ENCODE measurements at regions not wholly inside any gene's neighbourhood (a gene's known extent, or its start where the extent isn't known, plus 50 kb on each side); places are given as distances from the start of the nearest gene placed in this dataset.
A peak's percentile ranks its signal among the peaks of the same experiment; 100 is the strongest.
"Not testable (repeated sequence)": the region's sequence is repeated elsewhere in the genome, so short reads cannot be mapped to it uniquely, and the experiment has no call there.

DNA sequence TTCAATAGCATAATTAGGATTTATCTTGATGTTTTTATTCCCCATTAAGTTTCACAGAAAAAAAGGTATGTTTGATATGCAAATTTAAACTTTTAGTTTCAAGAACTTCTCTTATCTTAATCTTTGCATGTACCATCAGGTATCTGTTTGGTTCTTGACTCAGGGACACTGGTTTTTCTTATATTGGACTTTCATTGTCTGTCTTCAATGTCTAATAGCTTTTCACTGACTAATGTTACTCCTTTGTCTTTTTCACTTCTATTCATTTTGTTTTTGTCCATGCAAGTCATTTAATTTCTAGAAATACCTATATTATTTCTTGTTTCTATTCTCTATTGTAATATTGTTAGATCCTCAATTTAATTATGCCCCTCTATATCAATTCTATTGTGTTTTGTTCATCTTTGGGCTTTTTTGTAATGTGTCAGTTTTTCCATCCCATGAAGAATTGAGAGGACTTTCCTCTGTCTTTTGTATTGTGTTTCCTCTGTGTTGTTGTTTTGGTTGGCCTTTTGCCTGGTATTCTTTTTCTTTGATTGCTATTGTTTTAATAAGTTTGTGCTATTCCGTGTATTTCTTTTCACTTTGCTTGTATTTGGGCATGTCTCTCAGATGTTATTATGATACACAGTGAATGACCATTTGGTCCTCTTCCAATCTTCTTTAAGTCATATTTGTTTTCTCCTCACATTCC is 58.3 kb upstream of the ANKRD10 start:
- H3K27ac Mint-ChIP-seq: no peak overlapping the region
- DNase-seq: no peak
- H3K4me1 Mint-ChIP-seq (ENCODE audit: low read depth): peaks cover 16% of the 10 kb centered on the region
- H3K9me3 Mint-ChIP-seq: peaks cover 19% of the 10 kb centered on the region
- no peak overlapping the region for H3K4me3 Mint-ChIP-seq
- H3K27me3 Mint-ChIP-seq: peaks cover 63% of the 10 kb centered on the region
- no peaks in the 10 kb centered on the region for H3K36me3 Mint-ChIP-seq (ENCODE audit: low read depth)

DNA sequence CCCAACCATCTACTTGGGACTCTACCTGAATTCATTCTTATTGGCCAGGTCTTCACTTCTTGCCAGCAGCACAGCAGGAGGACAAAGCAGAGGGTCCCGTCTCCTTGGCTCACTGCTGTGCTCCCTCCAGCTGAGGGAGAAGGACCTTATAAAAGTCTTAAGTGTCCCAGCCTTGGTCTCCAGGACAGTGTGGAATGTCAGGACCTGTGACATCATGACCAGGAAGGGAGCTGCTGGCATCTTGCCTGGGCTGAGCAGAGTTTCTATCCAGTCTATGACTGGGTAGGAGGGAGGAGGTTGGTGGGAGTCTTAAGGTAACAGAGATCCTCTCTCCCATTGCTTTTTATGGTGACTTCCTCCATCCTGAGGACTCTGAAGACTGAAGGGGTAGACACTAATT is 56.6 kb upstream of the ANKRD10 start:
- peaks cover 67% of the 10 kb centered on the region for H3K27me3 Mint-ChIP-seq
- peaks cover 15% of the 10 kb centered on the region for H3K4me1 Mint-ChIP-seq (ENCODE audit: low read depth)
- no peak overlapping the region for H3K27ac Mint-ChIP-seq
- H3K4me3 Mint-ChIP-seq: no peak overlapping the region
- peaks cover 8% of the 10 kb centered on the region for H3K36me3 Mint-ChIP-seq (ENCODE audit: low read depth)
- H3K9me3 Mint-ChIP-seq: peaks cover 34% of the 10 kb centered on the region
- no peak for DNase-seq

DNA sequence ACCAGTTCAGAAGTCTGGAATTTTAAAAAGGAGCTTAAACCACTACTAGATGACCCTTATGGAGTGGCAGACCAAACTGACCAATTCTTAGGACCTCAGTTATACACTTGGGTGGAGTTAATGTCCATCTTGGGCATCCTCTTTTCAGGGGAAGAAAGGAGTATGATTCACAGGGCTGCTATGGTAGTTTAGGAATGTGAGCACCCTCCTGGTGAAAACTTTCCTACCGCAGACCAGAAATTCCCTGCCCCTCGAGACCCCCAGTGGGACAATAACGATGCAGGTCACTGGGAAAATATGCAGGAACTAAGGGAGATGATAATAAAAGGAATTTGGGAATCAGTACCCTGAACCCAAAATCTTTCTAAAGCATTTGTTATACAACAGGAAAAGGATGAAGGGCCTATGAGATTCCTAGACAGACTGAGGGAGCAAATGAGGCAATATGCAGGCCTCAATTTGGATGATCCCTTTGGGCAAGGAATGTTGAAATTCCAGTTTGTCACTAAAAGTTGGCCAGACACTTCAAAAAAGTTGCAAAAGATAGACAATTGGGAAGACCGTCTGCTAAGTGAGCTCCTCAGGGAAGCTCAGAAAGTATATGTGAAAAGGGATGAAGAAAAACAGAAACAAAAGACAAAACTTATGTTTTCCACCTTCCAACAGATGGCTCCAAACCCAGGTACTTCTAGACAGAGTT is 52.4 kb upstream of the ANKRD10 start:
- not testable (repeated sequence) for DNase-seq, H3K4me3 Mint-ChIP-seq
- peaks cover 26% of the 10 kb centered on the region for H3K36me3 Mint-ChIP-seq (ENCODE audit: low read depth)
- peak overlapping the region; percentile 79 for H3K27ac Mint-ChIP-seq
- H3K4me1 Mint-ChIP-seq (ENCODE audit: low read depth): peaks cover 32% of the 10 kb centered on the region
- H3K9me3 Mint-ChIP-seq: peaks cover 50% of the 10 kb centered on the region
- H3K27me3 Mint-ChIP-seq: peaks cover 51% of the 10 kb centered on the region

DNA sequence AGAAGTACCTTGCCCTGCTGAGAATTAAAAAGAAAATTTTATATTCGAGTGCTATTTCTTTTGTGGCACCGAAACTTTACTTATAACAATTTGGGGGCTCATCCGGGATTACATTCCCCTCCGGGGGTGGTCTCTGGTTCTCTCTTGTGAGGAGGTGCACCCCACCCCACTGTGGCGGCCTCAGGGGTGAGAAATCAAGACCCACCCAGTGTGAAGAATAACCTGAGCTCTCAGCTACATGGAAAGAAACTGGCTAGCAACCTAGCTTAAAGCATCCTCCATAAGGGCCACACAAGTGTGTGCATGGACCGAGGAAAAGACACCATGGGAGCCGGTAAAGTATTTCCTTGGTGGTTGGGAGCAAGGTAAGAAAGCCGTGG is 50.9 kb upstream of the ANKRD10 start:
- Mint-ChIP-seq H3K4me1 (ENCODE audit: low read depth) (peaks cover 32% of the 10 kb centered on the region), H3K27ac (peak overlapping the region; percentile 92), H3K9me3 (peaks cover 54% of the 10 kb centered on the region), H3K36me3 (ENCODE audit: low read depth) (peaks cover 28% of the 10 kb centered on the region), H3K4me3 (no peak overlapping the region), H3K27me3 (peaks cover 37% of the 10 kb centered on the region)
- DNase-seq: peak; percentile 38

DNA sequence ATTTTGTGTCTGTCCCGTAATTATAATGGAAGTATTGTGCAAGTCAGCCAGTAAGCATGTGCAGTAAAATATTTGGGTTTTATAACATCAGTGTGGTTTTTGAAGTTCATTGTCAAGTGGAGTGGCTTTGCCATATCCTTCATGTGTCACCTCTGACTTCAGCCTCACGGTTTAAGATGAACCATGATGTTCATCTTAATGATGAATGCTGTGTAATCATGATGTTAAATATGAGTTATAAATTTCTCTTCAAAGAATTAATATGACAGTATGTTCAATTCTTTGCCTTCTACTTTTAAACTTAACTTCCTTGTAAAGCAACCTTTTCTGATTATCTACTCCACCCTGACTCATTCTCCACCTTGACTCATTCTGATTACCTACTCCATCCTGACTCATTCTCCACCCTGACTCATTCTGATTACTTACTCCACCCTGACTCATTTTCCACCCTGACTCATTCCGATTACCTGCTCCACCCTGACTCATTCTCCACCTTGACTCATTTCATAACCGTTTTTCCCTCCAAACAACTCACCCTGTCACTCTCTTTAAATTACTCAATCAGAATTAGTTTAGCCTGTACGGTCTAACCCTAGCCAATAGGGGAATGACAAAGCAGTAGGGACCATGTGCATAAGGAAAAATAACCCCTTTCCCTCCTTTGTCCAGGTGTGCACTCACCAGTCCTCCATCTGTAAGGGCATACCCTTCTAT is 50.3 kb upstream of the ANKRD10 start:
- H3K9me3 Mint-ChIP-seq: peaks cover 54% of the 10 kb centered on the region
- peak overlapping the region; percentile 92 for H3K27ac Mint-ChIP-seq
- peaks cover 37% of the 10 kb centered on the region for H3K27me3 Mint-ChIP-seq
- DNase-seq: no peak
- H3K4me3 Mint-ChIP-seq: peak overlapping the region; percentile 10
- H3K36me3 Mint-ChIP-seq (ENCODE audit: low read depth): peaks cover 28% of the 10 kb centered on the region
- peaks cover 30% of the 10 kb centered on the region for H3K4me1 Mint-ChIP-seq (ENCODE audit: low read depth)

Data from activated T-cell treated with anti-CD3 and anti-CD28 coated beads, Interleukin-2, amount 50 U/mL, for 24 hours (primary cell).